ENCODE measurements at regions not wholly inside any gene's neighbourhood (a gene's known extent, or its start where the extent isn't known, plus 50 kb on each side); places are given as distances from the start of the nearest gene placed in this dataset.
"Not testable (repeated sequence)": the region's sequence is repeated elsewhere in the genome, so short reads cannot be mapped to it uniquely, and the experiment has no call there.

- peak; percentile 45 for DNase-seq (ENCODE audit: low read depth)
Measured at GRCh38 chr22:15772337-15772736, 82.5 kb downstream of the POTEH start.

GRCh38 chr22:15775118-15775517, 85.3 kb downstream of the POTEH start:
- DNase-seq (ENCODE audit: low read depth), result not testable (repeated sequence)

- DNase-seq (ENCODE audit: low read depth), result not testable (repeated sequence)
Measured at GRCh38 chr22:15775670-15776669, 86.1 kb downstream of the POTEH start.

- not testable (repeated sequence) for DNase-seq (ENCODE audit: low read depth)
Measured at GRCh38 chr22:15776727-15777126, 86.9 kb downstream of the POTEH start.

- not testable (repeated sequence) for DNase-seq (ENCODE audit: low read depth)
Measured at GRCh38 chr22:15777150-15777549, 87.3 kb downstream of the POTEH start.

- not testable (repeated sequence) for DNase-seq (ENCODE audit: low read depth)
Measured at GRCh38 chr22:15777557-15777956, 87.7 kb downstream of the POTEH start.

GRCh38 chr22:15778366-15778765, 88.5 kb downstream of the POTEH start:
- DNase-seq (ENCODE audit: low read depth), result not testable (repeated sequence)

- not testable (repeated sequence) for DNase-seq (ENCODE audit: low read depth)
Measured at GRCh38 chr22:15781652-15782051, 91.8 kb downstream of the POTEH start.

GRCh38 chr22:15782933-15783332, 93.1 kb downstream of the POTEH start:
- DNase-seq (ENCODE audit: low read depth), result not testable (repeated sequence)

- DNase-seq (ENCODE audit: low read depth), result not testable (repeated sequence)
Measured at GRCh38 chr22:15784383-15785085, 94.7 kb downstream of the POTEH start.

- peak; percentile 1 for DNase-seq (ENCODE audit: low read depth)
Measured at GRCh38 chr22:15786942-15787733, 97.3 kb downstream of the POTEH start.

GRCh38 chr22:15791557-15791956, 101.7 kb downstream of the POTEH start:
- DNase-seq (ENCODE audit: low read depth), result not testable (repeated sequence)

GRCh38 chr22:15799935-15800334, 110.1 kb downstream of the POTEH start:
- DNase-seq (ENCODE audit: low read depth), result not testable (repeated sequence)

GRCh38 chr22:15811141-15811540, 121.3 kb downstream of the POTEH start:
- DNase-seq (ENCODE audit: low read depth), result not testable (repeated sequence)

- DNase-seq (ENCODE audit: low read depth), result not testable (repeated sequence)
Measured at GRCh38 chr22:15815783-15816182, 126.0 kb downstream of the POTEH start.

- not testable (repeated sequence) for DNase-seq (ENCODE audit: low read depth)
Measured at GRCh38 chr22:15816470-15816869, 126.6 kb downstream of the POTEH start.

- not testable (repeated sequence) for DNase-seq (ENCODE audit: low read depth)
Measured at GRCh38 chr22:15817264-15817663, 127.4 kb downstream of the POTEH start.

- not testable (repeated sequence) for DNase-seq (ENCODE audit: low read depth)
Measured at GRCh38 chr22:15819886-15820285, 130.1 kb downstream of the POTEH start.

GRCh38 chr22:15821088-15821487, 131.3 kb downstream of the POTEH start:
- not testable (repeated sequence) for DNase-seq (ENCODE audit: low read depth)

GRCh38 chr22:15822001-15822400, 132.2 kb downstream of the POTEH start:
- DNase-seq (ENCODE audit: low read depth), result not testable (repeated sequence)

- DNase-seq (ENCODE audit: low read depth), result not testable (repeated sequence)
Measured at GRCh38 chr22:15823178-15823577, 133.4 kb downstream of the POTEH start.

Measured in LHCN-M2 (cell line).